ENCODE measurements at regions not wholly inside any gene's neighbourhood (a gene's known extent, or its start where the extent isn't known, plus 50 kb on each side); places are given as distances from the start of the nearest gene placed in this dataset.

GRCh38 chr11:70836071-70836470, 416.3 kb downstream of the SHANK2 start:
- Histone ChIP-seq H3K27ac (ENCODE audit: insufficient read depth in 1 of 2, low read depth in 1 of 2, low read length in 2 of 2, poor library complexity in 1 of 2, severe bottlenecking in 2 of 2) (no peak overlapping the region), H3K36me3 (ENCODE audit: control insufficient read depth in 4 of 4, insufficient read depth in 4 of 4, low read length in 3 of 4) (no peaks in the 10 kb centered on the region), H3K27me3 (replicated peaks in 2 of 5; ENCODE audit: control insufficient read depth in 4 of 5, insufficient read depth in 5 of 5, low read length in 4 of 5) (peaks cover 0 to 9% (median 3%) of the 10 kb centered on the region in 5 experiments), H3K4me1 (ENCODE audit: control extremely low read depth in 1 of 4, control insufficient read depth in 4 of 4, insufficient read depth in 4 of 4, low read length in 3 of 4) (no peaks in the 10 kb centered on the region), H3K9me3 (ENCODE audit: control extremely low read depth in 1 of 5, control insufficient read depth in 4 of 5, insufficient read depth in 2 of 5, low read depth in 1 of 5, low read length in 4 of 5) (peaks cover 0 to 16% (median 0%) of the 10 kb centered on the region in 5 experiments), H3K4me3 (ENCODE audit: control insufficient read depth in 1 of 7, extremely low read depth in 1 of 7, insufficient read depth in 4 of 7, low read depth in 2 of 7, low read length in 6 of 7) (no peak overlapping the region)
- no peak for DNase-seq
- ChIA-PET CTCF (no interaction called here), POLR2A (no interaction called here)
- WGBS (ENCODE audit: insufficient coverage), result 94% methylated on average over 9 of the region's 10 CpGs

DNA sequence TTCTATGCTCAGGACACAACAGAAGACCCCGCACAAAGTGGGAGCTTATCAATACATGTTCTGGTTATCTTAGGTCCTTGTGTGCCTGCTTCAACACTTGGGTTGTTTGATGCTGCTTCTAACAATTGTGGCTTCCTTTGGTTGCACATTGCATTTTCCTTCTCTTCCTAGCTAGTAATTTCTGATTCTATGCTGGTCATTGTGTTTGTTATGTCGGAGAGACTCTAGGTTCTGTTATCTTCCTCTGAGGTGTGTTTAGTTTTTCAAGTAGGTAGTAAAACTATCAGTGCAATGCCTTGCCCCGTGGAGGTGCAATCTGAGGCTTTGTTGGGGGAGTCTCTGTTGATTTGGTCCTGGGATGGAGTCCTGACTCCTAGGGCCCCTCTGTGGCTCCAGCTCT, 414.2 kb downstream of the SHANK2 start:
- POLR2A ChIA-PET, result no interaction called here
- no peak overlapping the region for H3K27ac ChIP-seq (ENCODE audit: insufficient read depth in 1 of 2, low read depth in 1 of 2, low read length in 2 of 2, poor library complexity in 1 of 2, severe bottlenecking in 2 of 2)
- peaks cover 0 to 3% (median 0%) of the 10 kb centered on the region in 5 experiments for H3K27me3 ChIP-seq (replicated peaks in 2 of 5; ENCODE audit: control insufficient read depth in 4 of 5, insufficient read depth in 5 of 5, low read length in 4 of 5)
- no peak for DNase-seq
- H3K4me1 ChIP-seq (ENCODE audit: control extremely low read depth in 1 of 4, control insufficient read depth in 4 of 4, insufficient read depth in 4 of 4, low read length in 3 of 4), result no peaks in the 10 kb centered on the region
- CTCF ChIA-PET, result no interaction called here
- H3K4me3 ChIP-seq (ENCODE audit: control insufficient read depth in 1 of 7, extremely low read depth in 1 of 7, insufficient read depth in 4 of 7, low read depth in 2 of 7, low read length in 6 of 7), result no peak overlapping the region
- peaks cover 0 to 16% (median 0%) of the 10 kb centered on the region in 5 experiments for H3K9me3 ChIP-seq (ENCODE audit: control extremely low read depth in 1 of 5, control insufficient read depth in 4 of 5, insufficient read depth in 2 of 5, low read depth in 1 of 5, low read length in 4 of 5)
- 94% methylated on average over 2 of the region's 3 CpGs for WGBS (ENCODE audit: insufficient coverage)
- no peaks in the 10 kb centered on the region for H3K36me3 ChIP-seq (ENCODE audit: control insufficient read depth in 4 of 4, insufficient read depth in 4 of 4, low read length in 3 of 4)

DNA sequence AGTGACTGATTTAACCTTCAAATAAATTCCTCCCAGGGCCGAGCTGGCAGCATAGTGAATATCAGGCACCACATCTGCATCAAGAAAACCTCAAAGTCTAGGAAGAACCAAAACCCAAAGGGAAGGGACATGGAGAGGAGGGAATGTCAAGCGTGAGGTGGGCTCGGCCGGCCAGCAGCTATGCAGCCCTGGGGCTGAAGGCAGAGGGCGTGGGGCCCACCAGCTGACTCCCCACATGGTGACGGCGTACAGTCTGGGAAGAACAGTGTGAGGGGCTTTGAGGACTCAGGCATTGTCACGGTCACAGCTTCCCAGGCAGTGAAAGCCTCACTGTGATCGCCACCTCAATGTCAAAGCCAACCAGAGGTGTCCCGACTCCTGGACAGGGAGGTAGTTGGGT, 412.5 kb downstream of the SHANK2 start:
- 98% methylated on average over 9 of the region's 10 CpGs for WGBS (ENCODE audit: insufficient coverage)
- CTCF ChIA-PET, result no interaction called here

DNA sequence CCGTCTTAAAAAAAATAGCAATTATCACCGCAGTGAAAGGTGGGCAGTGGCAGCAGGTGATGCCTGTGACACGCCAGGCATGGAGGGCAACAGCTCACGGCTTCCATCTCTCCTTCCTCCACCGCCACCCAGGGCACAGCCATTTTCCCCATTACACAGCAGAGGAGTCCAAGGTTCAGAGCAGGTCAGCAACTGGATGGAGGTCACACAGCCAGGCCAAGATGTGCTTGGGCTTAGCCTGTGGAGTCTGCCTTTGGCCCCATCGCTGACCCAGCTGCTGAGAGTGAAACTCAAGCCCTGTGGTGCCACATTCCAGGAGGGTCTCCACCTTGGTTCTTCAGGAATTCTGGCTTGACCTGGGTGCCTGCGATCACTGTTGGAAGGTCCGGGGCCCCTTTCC, 411.1 kb downstream of the SHANK2 start:
- DNase-seq, result no peak
- ChIA-PET CTCF (no interaction called here), POLR2A (no interaction called here)
- Histone ChIP-seq H3K27ac (ENCODE audit: insufficient read depth in 1 of 2, low read depth in 1 of 2, low read length in 2 of 2, poor library complexity in 1 of 2, severe bottlenecking in 2 of 2) (no peak overlapping the region), H3K4me3 (ENCODE audit: control insufficient read depth in 1 of 7, extremely low read depth in 1 of 7, insufficient read depth in 4 of 7, low read depth in 2 of 7, low read length in 6 of 7) (no peak overlapping the region), H3K27me3 (replicated peaks in 2 of 5; ENCODE audit: control insufficient read depth in 4 of 5, insufficient read depth in 5 of 5, low read length in 4 of 5) (peaks cover 0 to 22% (median 6%) of the 10 kb centered on the region in 5 experiments), H3K9me3 (ENCODE audit: control extremely low read depth in 1 of 5, control insufficient read depth in 4 of 5, insufficient read depth in 2 of 5, low read depth in 1 of 5, low read length in 4 of 5) (peaks cover 0 to 16% (median 0%) of the 10 kb centered on the region in 5 experiments), H3K4me1 (ENCODE audit: control extremely low read depth in 1 of 4, control insufficient read depth in 4 of 4, insufficient read depth in 4 of 4, low read length in 3 of 4) (peaks cover 0 to 1% (median 0%) of the 10 kb centered on the region in 4 experiments), H3K36me3 (ENCODE audit: control insufficient read depth in 4 of 4, insufficient read depth in 4 of 4, low read length in 3 of 4) (no peaks in the 10 kb centered on the region)
- WGBS (ENCODE audit: insufficient coverage), result 97% methylated on average over 7 of the region's 8 CpGs

More for the DNA sequence above, 412.5 kb downstream of the SHANK2 start:
- Histone ChIP-seq H3K36me3 (ENCODE audit: control insufficient read depth in 4 of 4, insufficient read depth in 4 of 4, low read length in 3 of 4) (no peaks in the 10 kb centered on the region), H3K27me3 (replicated peaks in 2 of 5; ENCODE audit: control insufficient read depth in 4 of 5, insufficient read depth in 5 of 5, low read length in 4 of 5) (peaks cover 0 to 12% (median 3%) of the 10 kb centered on the region in 5 experiments), H3K4me1 (ENCODE audit: control extremely low read depth in 1 of 4, control insufficient read depth in 4 of 4, insufficient read depth in 4 of 4, low read length in 3 of 4) (no peaks in the 10 kb centered on the region), H3K27ac (ENCODE audit: insufficient read depth in 1 of 2, low read depth in 1 of 2, low read length in 2 of 2, poor library complexity in 1 of 2, severe bottlenecking in 2 of 2) (no peak overlapping the region), H3K4me3 (ENCODE audit: control insufficient read depth in 1 of 7, extremely low read depth in 1 of 7, insufficient read depth in 4 of 7, low read depth in 2 of 7, low read length in 6 of 7) (no peak overlapping the region), H3K9me3 (ENCODE audit: control extremely low read depth in 1 of 5, control insufficient read depth in 4 of 5, insufficient read depth in 2 of 5, low read depth in 1 of 5, low read length in 4 of 5) (peaks cover 0 to 16% (median 0%) of the 10 kb centered on the region in 5 experiments)
- POLR2A ChIA-PET, result no interaction called here
- DNase-seq, result no peak

DNA sequence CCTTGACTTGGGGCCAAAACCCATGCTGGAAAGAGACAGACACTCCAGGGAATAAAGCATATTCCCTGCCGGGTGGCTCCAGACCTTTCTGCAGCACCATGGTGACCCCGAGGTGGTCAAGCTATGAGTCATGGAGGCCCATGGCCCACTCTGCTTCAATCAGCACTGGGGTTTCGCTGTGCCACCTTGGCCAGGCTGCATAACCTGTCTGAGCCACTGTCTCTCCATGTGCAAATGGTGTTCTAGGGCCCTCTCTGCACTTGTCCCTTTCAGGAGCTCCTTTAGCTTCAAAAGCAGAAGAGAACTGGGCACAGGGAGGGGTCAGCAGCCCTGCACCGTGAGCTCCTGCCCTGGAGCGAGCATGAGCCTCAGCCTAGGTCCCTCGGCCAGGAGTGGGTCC, 410.1 kb downstream of the SHANK2 start:
- 91% methylated on average over 6 of the region's 6 CpGs for WGBS (ENCODE audit: insufficient coverage)
- no peaks in the 10 kb centered on the region for H3K36me3 ChIP-seq (ENCODE audit: control insufficient read depth in 4 of 4, insufficient read depth in 4 of 4, low read length in 3 of 4)
- POLR2A ChIA-PET, result no interaction called here
- no peak overlapping the region for H3K27ac ChIP-seq (ENCODE audit: insufficient read depth in 1 of 2, low read depth in 1 of 2, low read length in 2 of 2, poor library complexity in 1 of 2, severe bottlenecking in 2 of 2)
- DNase-seq, result no peak
- CTCF ChIA-PET, result interaction anchor here (1.1 kb wide), 1 partner anchor 27 kb away, joined by 3 read pairs; no protein-coding TSS in a partner anchor
- H3K27me3 ChIP-seq (replicated peaks in 2 of 5; ENCODE audit: control insufficient read depth in 4 of 5, insufficient read depth in 5 of 5, low read length in 4 of 5), result peaks cover 0 to 30% (median 3%) of the 10 kb centered on the region in 5 experiments
- H3K4me1 ChIP-seq (ENCODE audit: control extremely low read depth in 1 of 4, control insufficient read depth in 4 of 4, insufficient read depth in 4 of 4, low read length in 3 of 4), result peaks cover 0 to 1% (median 0%) of the 10 kb centered on the region in 4 experiments
- peaks cover 0 to 13% (median 0%) of the 10 kb centered on the region in 5 experiments for H3K9me3 ChIP-seq (ENCODE audit: control extremely low read depth in 1 of 5, control insufficient read depth in 4 of 5, insufficient read depth in 2 of 5, low read depth in 1 of 5, low read length in 4 of 5)
- H3K4me3 ChIP-seq (ENCODE audit: control insufficient read depth in 1 of 7, extremely low read depth in 1 of 7, insufficient read depth in 4 of 7, low read depth in 2 of 7, low read length in 6 of 7), result no peak overlapping the region

- WGBS (ENCODE audit: insufficient coverage), result 96% methylated on average over 10 of the region's 14 CpGs
- DNase-seq, result no peak
- H3K4me1 ChIP-seq (ENCODE audit: control extremely low read depth in 1 of 4, control insufficient read depth in 4 of 4, insufficient read depth in 4 of 4, low read length in 3 of 4), result peaks cover 0 to 1% (median 0%) of the 10 kb centered on the region in 4 experiments
- peaks cover 0 to 30% (median 3%) of the 10 kb centered on the region in 5 experiments for H3K27me3 ChIP-seq (replicated peaks in 2 of 5; ENCODE audit: control insufficient read depth in 4 of 5, insufficient read depth in 5 of 5, low read length in 4 of 5)
- H3K4me3 ChIP-seq (ENCODE audit: control insufficient read depth in 1 of 7, extremely low read depth in 1 of 7, insufficient read depth in 4 of 7, low read depth in 2 of 7, low read length in 6 of 7), result no peak overlapping the region
- POLR2A ChIA-PET, result no interaction called here
- H3K36me3 ChIP-seq (ENCODE audit: control insufficient read depth in 4 of 4, insufficient read depth in 4 of 4, low read length in 3 of 4), result no peaks in the 10 kb centered on the region
- CTCF ChIA-PET, result interaction anchor here (1.1 kb wide), 1 partner anchor 28 kb away, joined by 3 read pairs; no protein-coding TSS in a partner anchor
- H3K9me3 ChIP-seq (ENCODE audit: control extremely low read depth in 1 of 5, control insufficient read depth in 4 of 5, insufficient read depth in 2 of 5, low read depth in 1 of 5, low read length in 4 of 5), result peaks cover 0 to 10% (median 0%) of the 10 kb centered on the region in 5 experiments
- no peak overlapping the region for H3K27ac ChIP-seq (ENCODE audit: insufficient read depth in 1 of 2, low read depth in 1 of 2, low read length in 2 of 2, poor library complexity in 1 of 2, severe bottlenecking in 2 of 2)
Observed at GRCh38 chr11:70842701-70843100, 409.7 kb downstream of the SHANK2 start.

GRCh38 chr11:70843906-70844305, 408.5 kb downstream of the SHANK2 start:
- WGBS (ENCODE audit: insufficient coverage), result 98% methylated on average over 6 of the region's 6 CpGs
- POLR2A ChIA-PET, result interaction anchor here (0.6 kb wide), 1 partner anchor 1312 kb away, joined by 5 read pairs; no protein-coding TSS in a partner anchor

More at GRCh38 chr11:70843906-70844305, 408.5 kb downstream of the SHANK2 start:
- CTCF ChIA-PET, result no interaction called here
- DNase-seq, result no peak
- peaks cover 0 to 30% (median 3%) of the 10 kb centered on the region in 5 experiments for H3K27me3 ChIP-seq (replicated peaks in 2 of 5; ENCODE audit: control insufficient read depth in 4 of 5, insufficient read depth in 5 of 5, low read length in 4 of 5)
- peaks cover 0 to 1% (median 0%) of the 10 kb centered on the region in 4 experiments for H3K4me1 ChIP-seq (ENCODE audit: control extremely low read depth in 1 of 4, control insufficient read depth in 4 of 4, insufficient read depth in 4 of 4, low read length in 3 of 4)
- H3K36me3 ChIP-seq (ENCODE audit: control insufficient read depth in 4 of 4, insufficient read depth in 4 of 4, low read length in 3 of 4), result no peaks in the 10 kb centered on the region
- peaks cover 0 to 2% (median 0%) of the 10 kb centered on the region in 5 experiments for H3K9me3 ChIP-seq (ENCODE audit: control extremely low read depth in 1 of 5, control insufficient read depth in 4 of 5, insufficient read depth in 2 of 5, low read depth in 1 of 5, low read length in 4 of 5)
- H3K27ac ChIP-seq (ENCODE audit: insufficient read depth in 1 of 2, low read depth in 1 of 2, low read length in 2 of 2, poor library complexity in 1 of 2, severe bottlenecking in 2 of 2), result no peak overlapping the region
- no peak overlapping the region for H3K4me3 ChIP-seq (ENCODE audit: control insufficient read depth in 1 of 7, extremely low read depth in 1 of 7, insufficient read depth in 4 of 7, low read depth in 2 of 7, low read length in 6 of 7)
